ENCODE measurements at regions not wholly inside any gene's neighbourhood (a gene's known extent, or its start where the extent isn't known, plus 50 kb on each side); places are given as distances from the start of the nearest gene placed in this dataset.
"Not testable (repeated sequence)": the region's sequence is repeated elsewhere in the genome, so short reads cannot be mapped to it uniquely, and the experiment has no call there.

DNA sequence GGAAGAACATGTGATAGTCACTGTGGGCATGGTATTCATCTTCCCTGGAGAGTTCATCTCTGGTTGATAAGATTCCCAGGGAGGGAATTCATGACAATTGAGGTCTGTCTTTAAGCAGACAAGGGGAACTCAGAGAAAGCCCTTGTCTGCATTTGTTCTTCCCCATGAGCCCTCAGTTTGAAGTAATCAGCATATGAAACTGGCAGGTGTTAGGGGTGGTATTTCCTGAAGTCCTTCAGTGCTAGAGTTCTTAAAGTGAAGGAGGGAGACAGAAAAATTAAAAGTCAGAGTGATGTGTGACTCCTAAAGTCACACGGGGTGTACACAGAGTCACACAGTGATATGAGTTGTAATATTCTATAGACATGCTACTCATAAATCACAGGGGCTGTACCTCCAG is 60.6 kb upstream of the SYK start:
- no peak for DNase-seq (ENCODE audit: low spot score)

DNA sequence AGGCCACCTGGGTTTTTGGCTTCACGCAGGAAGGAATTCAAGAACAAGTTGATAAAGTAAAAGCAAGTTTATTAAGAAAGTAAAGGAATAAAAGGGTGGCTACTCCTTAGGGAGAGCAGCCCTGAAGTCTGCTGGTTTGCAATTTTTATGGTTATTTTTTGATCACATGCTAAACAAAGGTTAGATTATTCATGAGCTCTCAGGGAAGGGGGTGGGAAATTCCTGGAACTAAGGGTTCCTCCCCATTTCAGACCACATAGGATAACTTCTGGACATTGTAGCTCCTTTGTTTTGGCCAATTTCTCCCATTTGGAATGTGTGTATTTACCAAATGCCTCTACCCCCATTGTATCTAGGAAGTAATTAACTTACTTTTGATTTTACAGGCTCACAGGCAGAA is 63.9 kb upstream of the SYK start:
- DNase-seq (ENCODE audit: low spot score) = no peak

DNA sequence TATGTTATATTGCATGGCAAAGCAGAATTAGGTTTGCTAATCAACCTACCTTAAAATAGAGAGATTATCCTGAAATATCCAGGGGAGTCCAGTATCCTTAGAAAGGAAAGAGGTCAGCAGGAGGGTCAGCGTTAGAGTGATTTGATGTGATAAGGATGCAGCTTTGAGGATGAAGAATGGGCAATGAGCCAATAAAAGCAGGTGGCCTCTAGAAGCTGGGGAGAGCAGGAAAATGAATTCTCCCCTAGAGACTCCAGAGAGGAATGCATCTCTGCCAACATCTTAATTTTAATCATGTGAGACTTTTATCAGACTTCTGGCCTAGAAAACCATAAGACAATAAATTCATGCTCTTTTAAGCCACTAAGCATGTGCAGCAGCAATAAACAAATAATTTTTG is 65.7 kb upstream of the SYK start:
- DNase-seq (ENCODE audit: low spot score) = peak; percentile 71

DNA sequence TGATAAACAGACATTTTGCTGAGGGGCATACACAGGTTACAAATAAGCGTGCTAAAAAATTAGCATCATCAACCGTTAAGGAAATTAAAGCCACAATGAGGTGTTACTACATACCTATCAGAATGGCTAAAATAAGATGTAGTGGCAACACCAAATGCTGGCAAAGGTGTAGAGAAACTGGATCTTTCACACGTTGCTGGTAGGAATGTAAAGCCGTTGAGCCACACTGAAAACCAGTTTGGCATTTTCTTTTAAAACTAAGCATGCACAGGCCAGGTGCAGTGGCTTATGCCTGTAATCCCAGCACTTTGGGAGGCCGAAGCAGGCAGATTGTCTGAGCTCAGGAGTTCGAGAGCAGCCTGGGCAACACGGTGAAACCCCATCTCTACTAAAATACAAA is 67.0 kb upstream of the SYK start:
- no peak for DNase-seq (ENCODE audit: low spot score)

DNA sequence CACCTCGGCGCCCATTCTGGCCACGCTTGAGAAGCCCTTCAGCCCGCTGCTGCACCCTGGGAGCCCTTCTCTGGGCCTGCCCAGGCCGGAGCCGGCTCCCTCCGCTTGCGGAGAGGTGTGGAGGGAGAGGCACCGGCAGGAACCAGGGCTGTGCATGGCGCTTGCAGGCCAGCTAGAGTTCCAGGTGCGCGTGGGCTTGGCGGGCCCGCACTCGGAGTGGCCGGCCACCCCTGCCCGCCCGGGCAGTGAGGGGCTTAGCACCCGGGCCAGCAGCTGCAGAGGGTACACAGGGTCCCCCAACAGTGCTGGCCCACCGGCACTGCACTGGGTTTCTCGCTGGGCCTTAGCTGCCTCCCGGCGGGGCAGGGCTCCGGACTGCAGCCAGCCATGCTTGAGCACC is 72.3 kb upstream of the SYK start:
- no peak for DNase-seq (ENCODE audit: low spot score)

DNA sequence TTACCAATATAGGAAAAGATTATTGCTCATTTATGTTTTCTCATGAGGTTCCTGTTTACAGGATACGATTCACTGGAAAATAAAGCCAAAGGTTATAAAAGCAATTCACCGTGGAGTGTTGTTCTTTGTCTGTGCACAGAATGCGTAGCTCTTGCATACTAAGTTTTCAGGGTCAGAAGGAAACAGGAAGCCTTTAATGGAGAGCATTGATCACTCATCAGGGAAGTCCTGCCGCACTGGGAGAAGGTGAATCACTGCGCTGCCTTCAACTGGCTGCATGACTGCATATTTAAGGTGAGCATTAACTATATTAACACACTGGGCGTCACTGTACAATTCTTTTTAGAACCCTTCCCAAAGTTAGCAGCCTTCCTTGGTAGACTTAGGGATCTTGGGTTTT is 74.1 kb upstream of the SYK start:
- no peak for DNase-seq (ENCODE audit: low spot score)

DNA sequence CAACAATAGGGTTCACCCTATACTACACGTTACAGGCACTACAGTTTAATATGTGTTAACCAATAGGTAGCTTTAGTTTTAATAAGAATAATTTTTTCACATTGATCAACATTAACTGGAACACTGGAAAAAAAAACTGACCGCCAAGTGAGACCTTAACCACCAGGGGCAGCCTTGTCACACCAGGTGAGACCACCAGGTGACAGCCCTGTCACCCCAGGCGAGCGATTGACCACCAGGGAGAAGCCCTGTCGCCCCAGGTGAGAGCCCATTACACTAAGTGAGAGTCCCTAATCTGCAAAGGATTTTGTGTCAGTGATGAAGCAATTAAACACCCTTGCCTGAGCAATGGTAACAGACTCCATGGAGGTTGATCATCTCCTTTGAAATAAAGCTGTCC is 75.4 kb upstream of the SYK start:
- DNase-seq (ENCODE audit: low spot score) = no peak

DNA sequence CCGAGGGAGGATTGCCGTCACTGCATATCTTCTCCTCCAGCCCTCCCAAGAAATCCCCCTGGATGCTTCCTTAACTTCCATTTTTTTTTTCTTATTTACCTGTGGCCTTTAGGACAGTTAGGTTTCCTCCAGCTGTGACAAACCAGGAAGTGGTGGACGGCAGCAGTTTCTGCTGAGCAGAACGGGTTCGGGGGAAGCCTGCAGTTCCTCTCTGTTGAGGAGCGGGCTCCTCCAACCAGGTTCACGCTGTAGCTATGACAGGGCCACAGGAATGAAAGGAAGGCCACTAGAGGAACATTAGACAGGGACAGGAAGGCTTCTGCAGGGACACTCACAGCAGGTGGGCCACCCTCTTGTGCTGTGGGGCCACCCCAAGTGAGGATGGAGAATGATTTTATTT is 76.7 kb upstream of the SYK start:
- DNase-seq (ENCODE audit: low spot score) = no peak

DNA sequence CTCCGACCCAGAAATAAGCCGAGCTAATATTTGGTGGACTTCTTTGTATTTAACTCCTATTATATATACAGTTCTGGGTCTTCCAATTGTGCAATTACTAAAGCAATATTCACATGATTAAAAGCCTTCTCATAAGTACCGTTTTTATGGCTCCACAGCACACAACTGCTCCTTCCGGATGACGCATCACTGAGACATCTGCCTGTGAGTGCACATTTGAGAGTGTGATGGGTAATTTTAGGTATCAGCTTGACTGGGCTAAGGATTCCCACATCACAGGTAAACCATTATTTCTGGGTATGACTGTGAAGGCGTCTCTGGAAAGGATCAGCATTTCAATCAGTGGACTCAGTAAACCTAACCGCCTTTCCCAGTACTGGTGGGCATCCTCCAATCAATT is 77.5 kb upstream of the SYK start:
- no peak for DNase-seq (ENCODE audit: low spot score)

DNA sequence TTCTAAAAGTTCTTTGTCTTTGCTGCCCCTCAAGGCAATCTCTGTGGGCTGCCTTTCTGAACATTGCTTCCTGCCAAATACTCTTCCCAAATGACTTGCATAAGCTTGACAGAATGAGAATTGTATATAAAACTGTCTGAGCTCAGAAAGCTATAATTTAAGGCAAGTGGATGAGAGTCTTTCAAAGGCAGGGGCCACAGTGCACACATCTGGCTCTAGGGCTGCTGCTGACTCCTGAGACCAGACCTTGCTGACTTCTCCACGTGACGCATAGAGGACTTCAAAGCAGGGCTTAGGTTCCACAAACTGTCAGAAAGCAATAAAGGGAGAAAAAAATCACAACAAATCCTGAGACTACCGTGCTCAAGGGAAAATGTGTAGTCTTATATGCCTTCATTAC is 79.4 kb upstream of the DIRAS2 start:
- DNase-seq (ENCODE audit: low spot score) = no peak

DNA sequence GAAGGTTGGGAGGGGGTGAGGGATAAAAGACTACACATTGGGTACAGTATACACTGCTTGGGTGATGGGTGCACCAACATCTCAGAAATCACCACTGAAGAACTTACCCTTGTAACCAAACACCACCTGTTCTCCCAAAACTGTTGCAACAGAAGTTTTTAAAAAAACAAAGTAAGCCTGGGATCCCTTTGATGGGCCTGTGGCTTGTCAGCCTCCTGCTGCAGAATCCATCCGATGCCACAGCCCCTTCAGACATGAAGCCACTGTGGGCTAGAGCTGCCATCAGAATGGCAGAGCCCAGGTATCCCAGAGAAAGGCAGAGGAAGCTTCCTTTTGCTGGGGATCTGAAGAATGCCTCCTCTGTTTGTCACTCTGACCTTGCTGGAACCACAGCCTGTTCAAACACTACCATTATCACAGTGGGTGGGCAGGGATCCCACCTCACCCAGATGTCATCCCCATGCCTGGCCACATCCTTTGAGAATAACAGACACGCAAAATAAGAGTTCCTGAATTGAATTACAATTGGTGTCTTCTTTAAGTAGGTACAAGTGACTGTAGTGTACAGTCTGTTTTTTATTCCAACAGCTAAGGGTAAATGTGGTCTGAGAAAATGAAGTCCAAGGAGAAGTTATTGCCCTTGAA is 78.1 kb upstream of the DIRAS2 start:
- DNase-seq (ENCODE audit: low spot score) = no peak

DNA sequence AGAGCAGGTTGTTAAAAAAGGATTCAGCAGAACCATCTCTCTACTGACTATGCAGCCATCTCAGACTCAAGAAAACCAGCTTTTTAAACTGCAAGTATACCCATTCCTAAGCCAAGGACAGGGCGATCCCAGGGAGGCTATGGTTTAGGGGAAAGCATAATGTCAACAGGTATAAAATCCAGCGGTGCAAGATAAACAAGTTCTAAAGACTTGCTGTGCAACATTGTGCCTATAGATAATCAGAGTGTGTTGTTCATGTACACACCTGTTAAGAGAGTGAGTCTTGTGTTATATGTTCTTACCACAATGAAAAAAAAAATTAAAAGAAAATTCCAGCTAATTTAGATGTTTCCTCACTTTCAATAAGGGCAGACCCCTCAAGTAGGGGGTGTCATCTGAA is 63.6 kb upstream of the DIRAS2 start:
- no peak for DNase-seq (ENCODE audit: low spot score)

DNA sequence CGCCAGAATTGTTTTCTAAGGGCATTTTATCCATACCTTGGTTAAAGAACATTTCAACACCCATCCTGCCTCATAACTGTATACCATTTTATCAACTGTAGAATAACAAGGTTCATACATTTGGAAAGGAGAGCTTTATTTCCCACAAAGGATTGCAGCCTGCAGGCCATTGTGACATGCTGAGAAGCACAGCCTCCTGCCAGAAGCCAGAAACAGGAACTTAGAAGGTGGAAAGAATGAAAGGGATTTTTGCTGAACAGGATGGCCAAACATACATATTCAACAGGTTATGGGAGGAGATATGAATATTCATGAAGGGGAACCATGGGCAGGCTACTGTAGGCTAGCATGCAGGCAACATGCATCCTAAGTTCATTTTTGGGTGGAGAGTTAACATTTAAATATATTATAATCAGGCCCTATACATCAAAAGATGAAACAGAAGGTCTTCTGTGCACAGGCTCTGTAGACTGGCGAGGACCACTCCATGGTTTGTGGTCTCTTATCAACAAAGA is 59.9 kb upstream of the DIRAS2 start:
- no peak for DNase-seq (ENCODE audit: low spot score)

DNA sequence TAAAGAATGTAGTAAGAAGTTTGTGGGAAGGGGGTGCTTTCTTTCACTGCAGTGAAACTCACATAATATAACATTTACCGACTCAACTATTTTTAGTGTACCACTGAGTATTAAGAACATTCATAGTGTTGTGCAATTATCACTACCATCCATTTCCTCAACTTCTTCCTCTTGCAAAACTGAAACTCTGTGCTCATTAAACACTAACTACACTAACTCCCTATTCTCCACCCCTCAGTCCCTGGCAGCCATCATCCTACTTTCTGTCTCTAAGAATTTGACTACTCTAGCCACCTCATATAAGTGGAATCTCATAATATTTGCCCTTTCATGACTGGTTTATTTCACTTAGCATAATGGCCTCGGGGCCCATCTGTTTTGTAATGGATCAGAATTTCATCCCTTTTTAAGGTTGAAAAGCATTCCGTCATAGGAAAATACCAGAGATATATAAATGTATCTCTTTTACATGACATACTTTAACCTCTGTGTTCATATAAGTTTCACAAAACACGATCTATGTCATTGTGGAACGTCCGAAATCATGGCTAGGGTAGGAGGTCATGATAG is 56.3 kb upstream of the DIRAS2 start:
- no peak for DNase-seq (ENCODE audit: low spot score)

DNA sequence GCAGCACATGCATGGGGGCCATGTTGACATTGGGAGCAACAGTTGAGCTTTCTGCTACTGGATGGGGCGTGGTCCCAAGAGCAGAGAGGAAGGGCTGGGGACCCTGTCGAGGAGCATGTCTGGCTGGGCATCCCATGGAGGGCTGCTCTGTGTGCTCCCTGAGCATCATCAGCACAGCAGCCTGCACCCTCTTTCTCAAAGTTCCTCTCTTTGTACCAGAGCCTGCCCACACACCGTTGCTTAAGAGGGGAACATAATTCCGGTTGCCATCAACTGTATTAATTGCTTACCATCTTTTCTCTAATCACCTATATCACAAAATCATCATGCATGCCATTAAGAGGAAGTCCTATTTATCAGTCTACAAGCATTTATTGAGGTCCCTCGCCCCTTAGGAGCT is 55.2 kb upstream of the DIRAS2 start:
- DNase-seq (ENCODE audit: low spot score) = no peak

DNA sequence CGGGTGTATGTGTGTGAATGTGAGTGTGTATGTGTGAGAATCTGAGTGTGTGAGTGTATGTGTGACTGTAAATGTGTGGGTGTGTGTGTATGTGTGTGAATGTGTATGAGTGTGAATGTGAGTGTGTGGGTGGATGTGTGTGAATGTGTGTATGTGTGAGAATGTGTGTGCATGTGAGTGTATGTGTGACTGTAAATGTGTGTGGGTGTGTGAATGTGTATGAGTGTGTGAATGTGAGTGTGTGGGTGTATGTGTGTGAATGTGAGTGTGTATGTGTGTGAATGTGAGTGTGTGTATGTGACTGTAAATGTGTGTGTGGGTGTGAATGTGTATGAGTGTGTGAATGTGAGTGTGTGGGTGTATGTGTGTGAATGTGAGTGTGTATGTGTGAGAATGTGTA is 51.6 kb upstream of the DIRAS2 start:
- not testable (repeated sequence) for DNase-seq (ENCODE audit: low spot score)
